Stimulated activated naive CD4-positive, alpha-beta T cell treated with Interleukin-2 at 50 U/mL for 16 hours (primary cell): ENCODE measurements at regions not wholly inside any gene's neighbourhood (a gene's known extent, or its start where the extent isn't known, plus 50 kb on each side); places are given as distances from the start of the nearest gene placed in this dataset.

Experiments
- DNase-seq: peaks from one replicate; lab custom pipeline; 2025; lab: John Stamatoyannopoulos, UW

DNA sequence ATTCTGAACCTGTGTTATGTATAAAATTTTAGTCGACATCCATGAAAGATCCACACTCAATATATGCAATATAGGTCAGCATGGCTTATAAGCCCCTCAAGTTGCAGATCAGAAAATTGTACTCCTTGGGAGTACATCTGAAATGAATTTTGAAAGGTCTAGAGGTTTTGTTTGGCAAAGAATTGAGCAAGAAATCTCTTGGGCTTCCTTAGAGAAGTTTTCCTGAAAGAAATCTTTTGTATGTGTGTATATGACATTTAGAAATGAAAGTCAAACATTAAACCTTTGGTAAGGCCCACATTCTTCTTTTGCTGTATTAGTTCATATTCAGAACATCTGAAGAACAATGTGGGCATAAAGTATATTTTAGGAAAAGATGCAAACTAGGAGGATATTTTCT is 1006.6 kb downstream of the NAALADL2 start:
- no peak for DNase-seq

DNA sequence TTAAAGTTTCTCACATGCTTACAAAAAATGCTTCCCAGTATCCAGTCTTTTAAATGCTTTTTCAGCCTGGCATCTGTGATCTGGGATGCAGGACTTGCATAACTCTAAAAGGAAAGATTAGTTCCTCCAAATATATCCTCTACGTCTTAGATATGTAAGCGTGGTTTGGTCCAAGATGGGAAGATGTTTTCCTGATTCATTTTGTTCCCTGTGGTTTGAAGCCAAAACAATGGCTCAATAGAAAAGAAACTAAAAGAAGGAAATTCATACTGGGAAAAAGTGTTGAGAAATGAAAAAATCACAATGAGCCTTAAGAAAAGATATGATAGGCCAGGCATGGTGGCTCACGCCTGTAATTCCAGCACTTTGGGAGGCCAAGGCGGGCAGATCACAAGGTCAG is 1002.8 kb downstream of the NAALADL2 start:
- DNase-seq = no peak
